ENCODE measurements at regions not wholly inside any gene's neighbourhood (a gene's known extent, or its start where the extent isn't known, plus 50 kb on each side); places are given as distances from the start of the nearest gene placed in this dataset.

DNA sequence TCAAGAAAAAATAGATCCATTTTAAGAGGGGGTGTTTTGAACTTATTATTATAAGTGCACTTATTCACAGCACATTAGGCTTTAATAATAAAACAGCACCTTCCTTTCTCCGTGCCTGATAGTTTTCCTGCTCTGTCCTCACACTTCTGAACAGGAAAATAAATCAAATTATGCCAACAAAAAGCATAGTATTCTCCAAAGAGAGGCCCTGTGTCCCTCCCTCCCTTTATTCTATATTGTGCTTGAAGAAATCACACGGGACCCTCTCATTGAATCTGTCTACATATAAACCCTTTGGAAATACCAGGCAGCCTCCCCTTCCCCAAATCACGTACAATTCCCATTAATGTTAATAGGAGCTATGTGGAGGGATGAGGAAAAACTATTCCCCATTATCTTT, 462.9 kb upstream of the NRSN1 start:
- TF ChIP-seq, protein P1, sequence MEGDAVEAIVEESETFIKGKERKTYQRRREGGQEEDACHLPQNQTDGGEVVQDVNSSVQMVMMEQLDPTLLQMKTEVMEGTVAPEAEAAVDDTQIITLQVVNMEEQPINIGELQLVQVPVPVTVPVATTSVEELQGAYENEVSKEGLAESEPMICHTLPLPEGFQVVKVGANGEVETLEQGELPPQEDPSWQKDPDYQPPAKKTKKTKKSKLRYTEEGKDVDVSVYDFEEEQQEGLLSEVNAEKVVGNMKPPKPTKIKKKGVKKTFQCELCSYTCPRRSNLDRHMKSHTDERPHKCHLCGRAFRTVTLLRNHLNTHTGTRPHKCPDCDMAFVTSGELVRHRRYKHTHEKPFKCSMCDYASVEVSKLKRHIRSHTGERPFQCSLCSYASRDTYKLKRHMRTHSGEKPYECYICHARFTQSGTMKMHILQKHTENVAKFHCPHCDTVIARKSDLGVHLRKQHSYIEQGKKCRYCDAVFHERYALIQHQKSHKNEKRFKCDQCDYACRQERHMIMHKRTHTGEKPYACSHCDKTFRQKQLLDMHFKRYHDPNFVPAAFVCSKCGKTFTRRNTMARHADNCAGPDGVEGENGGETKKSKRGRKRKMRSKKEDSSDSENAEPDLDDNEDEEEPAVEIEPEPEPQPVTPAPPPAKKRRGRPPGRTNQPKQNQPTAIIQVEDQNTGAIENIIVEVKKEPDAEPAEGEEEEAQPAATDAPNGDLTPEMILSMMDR (IDR thresholded peaks at IDR 0.05): no peak
- TF ChIP-seq POLR2AphosphoS5 (IDR thresholded peaks at IDR 0.05) (no peak), EP300 (IDR thresholded peaks at IDR 0.05) (no peak), POLR2A (IDR thresholded peaks at IDR 0.05) (no peak)
